ENCODE measurements at regions not wholly inside any gene's neighbourhood (a gene's known extent, or its start where the extent isn't known, plus 50 kb on each side); places are given as distances from the start of the nearest gene placed in this dataset.

DNA sequence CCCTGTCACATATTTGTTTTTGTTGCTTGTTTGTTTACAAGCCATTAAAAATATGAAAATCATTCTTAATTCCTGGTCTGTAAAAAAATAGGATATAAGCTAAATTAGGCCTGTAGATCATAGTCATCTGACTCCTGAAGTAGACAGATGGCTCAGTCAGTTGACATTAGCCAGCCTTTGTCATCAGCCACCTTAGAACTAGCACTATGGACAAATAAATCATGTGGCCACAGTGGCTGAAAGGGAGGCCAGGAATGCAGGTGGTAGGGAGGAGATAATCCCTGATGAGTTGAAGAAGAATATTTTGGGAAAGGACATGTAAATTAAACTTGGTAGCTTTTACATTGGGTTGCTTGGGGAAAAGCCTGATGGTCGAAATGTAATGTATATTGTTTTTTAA lies 1544.9 kb downstream of the SI start:
- TF ChIP-seq, protein P1, sequence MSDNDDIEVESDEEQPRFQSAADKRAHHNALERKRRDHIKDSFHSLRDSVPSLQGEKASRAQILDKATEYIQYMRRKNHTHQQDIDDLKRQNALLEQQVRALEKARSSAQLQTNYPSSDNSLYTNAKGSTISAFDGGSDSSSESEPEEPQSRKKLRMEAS (IDR thresholded peaks at IDR 0.05), result no peak
- TF ChIP-seq, protein P2, sequence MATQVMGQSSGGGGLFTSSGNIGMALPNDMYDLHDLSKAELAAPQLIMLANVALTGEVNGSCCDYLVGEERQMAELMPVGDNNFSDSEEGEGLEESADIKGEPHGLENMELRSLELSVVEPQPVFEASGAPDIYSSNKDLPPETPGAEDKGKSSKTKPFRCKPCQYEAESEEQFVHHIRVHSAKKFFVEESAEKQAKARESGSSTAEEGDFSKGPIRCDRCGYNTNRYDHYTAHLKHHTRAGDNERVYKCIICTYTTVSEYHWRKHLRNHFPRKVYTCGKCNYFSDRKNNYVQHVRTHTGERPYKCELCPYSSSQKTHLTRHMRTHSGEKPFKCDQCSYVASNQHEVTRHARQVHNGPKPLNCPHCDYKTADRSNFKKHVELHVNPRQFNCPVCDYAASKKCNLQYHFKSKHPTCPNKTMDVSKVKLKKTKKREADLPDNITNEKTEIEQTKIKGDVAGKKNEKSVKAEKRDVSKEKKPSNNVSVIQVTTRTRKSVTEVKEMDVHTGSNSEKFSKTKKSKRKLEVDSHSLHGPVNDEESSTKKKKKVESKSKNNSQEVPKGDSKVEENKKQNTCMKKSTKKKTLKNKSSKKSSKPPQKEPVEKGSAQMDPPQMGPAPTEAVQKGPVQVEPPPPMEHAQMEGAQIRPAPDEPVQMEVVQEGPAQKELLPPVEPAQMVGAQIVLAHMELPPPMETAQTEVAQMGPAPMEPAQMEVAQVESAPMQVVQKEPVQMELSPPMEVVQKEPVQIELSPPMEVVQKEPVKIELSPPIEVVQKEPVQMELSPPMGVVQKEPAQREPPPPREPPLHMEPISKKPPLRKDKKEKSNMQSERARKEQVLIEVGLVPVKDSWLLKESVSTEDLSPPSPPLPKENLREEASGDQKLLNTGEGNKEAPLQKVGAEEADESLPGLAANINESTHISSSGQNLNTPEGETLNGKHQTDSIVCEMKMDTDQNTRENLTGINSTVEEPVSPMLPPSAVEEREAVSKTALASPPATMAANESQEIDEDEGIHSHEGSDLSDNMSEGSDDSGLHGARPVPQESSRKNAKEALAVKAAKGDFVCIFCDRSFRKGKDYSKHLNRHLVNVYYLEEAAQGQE (IDR thresholded peaks at IDR 0.05; ENCODE audit: low read depth), result no peak
- TF ChIP-seq FOXM1 (IDR thresholded peaks at IDR 0.05; ENCODE audit: borderline replicate concordance, low read depth), result no peak
- no peak for TF ChIP-seq ZBTB7A (IDR thresholded peaks at IDR 0.05; ENCODE audit: low read depth)
- TF ChIP-seq TAF1 (IDR thresholded peaks at IDR 0.05; ENCODE audit: low read depth), result no peak
- TF ChIP-seq NFIC (IDR thresholded peaks at IDR 0.05), result no peak
- no peak for TF ChIP-seq EP300 (IDR thresholded peaks at IDR 0.05; ENCODE audit: borderline replicate concordance)
